ENCODE measurements at regions not wholly inside any gene's neighbourhood (a gene's known extent, or its start where the extent isn't known, plus 50 kb on each side); places are given as distances from the start of the nearest gene placed in this dataset.

- DNase-seq (ENCODE audit: extremely low spot score), result no peak
- no peak for TF ChIP-seq CTCF (IDR thresholded peaks at IDR 0.05; ENCODE audit: control extremely low read depth, extremely low read depth, low read depth, missing control alignments)
- CTCF ChIA-PET, result interaction anchor here (0.9 to 1.3 kb wide), 2 partner anchors 19 to 20 kb away, joined by 3 to 4 read pairs; no protein-coding TSS in a partner anchor
- POLR2A ChIA-PET, result no interaction called here
Measured at GRCh38 chr17:74070998-74071679, 132.3 kb upstream of the RPL38 start.

GRCh38 chr17:74072340-74072739, 131.1 kb upstream of the RPL38 start:
- no peak for TF ChIP-seq CTCF (IDR thresholded peaks at IDR 0.05; ENCODE audit: control extremely low read depth, extremely low read depth, low read depth, missing control alignments)
- ChIA-PET CTCF (no interaction called here), POLR2A (no interaction called here)
- no peak for DNase-seq (ENCODE audit: extremely low spot score)

- TF ChIP-seq CTCF (IDR thresholded peaks at IDR 0.05; ENCODE audit: control extremely low read depth, extremely low read depth, low read depth, missing control alignments), result no peak
- no peak for DNase-seq (ENCODE audit: extremely low spot score)
- ChIA-PET POLR2A (no interaction called here), CTCF (interaction anchor here (3.1 kb wide), 1 partner anchor 14 kb away, joined by 15 read pairs; no protein-coding TSS in a partner anchor)
Measured at GRCh38 chr17:74076446-74076845, 127.0 kb upstream of the RPL38 start.

- TF ChIP-seq CTCF (IDR thresholded peaks at IDR 0.05; ENCODE audit: control extremely low read depth, extremely low read depth, low read depth, missing control alignments), result no peak
- ChIA-PET CTCF (interaction anchor here (1.0 to 3.1 kb wide), 2 partner anchors 13 to 21 kb away, joined by 3 to 15 read pairs; no protein-coding TSS in a partner anchor), POLR2A (no interaction called here)
- no peak for DNase-seq (ENCODE audit: extremely low spot score)
Measured at GRCh38 chr17:74077231-74077630, 126.2 kb upstream of the RPL38 start.

GRCh38 chr17:74078363-74078941, 125.0 kb upstream of the RPL38 start:
- DNase-seq (ENCODE audit: extremely low spot score), result no peak
- ChIA-PET POLR2A (no interaction called here), CTCF (interaction anchor here (1.0 to 3.1 kb wide), 3 partner anchors 12 to 524 kb away, joined by 3 to 15 read pairs (median 3); no protein-coding TSS in a partner anchor)
- no peak for TF ChIP-seq CTCF (IDR thresholded peaks at IDR 0.05; ENCODE audit: control extremely low read depth, extremely low read depth, low read depth, missing control alignments)

- no peak for DNase-seq (ENCODE audit: extremely low spot score)
- CTCF ChIA-PET, result interaction anchor here (1.7 to 3.1 kb wide), 2 partner anchors 10 kb away, joined by 5 to 15 read pairs; no protein-coding TSS in a partner anchor
- POLR2A ChIA-PET, result no interaction called here
- TF ChIP-seq CTCF (IDR thresholded peaks at IDR 0.05; ENCODE audit: control extremely low read depth, extremely low read depth, low read depth, missing control alignments), result no peak
Measured at GRCh38 chr17:74079537-74080300, 123.8 kb upstream of the RPL38 start.

All from GM10248 (cell line).